HCT116 (cell line): ENCODE measurements at regions not wholly inside any gene's neighbourhood (a gene's known extent, or its start where the extent isn't known, plus 50 kb on each side); places are given as distances from the start of the nearest gene placed in this dataset.

Experiments used
- ATF3 ChIP-seq: IDR thresholded peaks from 2 replicates; pipeline ENCODE4 v1.6.1; 2012
- CTCF ChIP-seq, 3 experiments: fragments of 200-600 bp in 1 of 3; sonication (generic) in 1 of 3; IDR thresholded peaks in 2 of 3; conservative IDR thresholded peaks in 1 of 3; 2 replicates each; pipeline ENCODE4 v1.5.1; 2012 to 2017; ENCODE audit warnings: low read depth in 2 of 3, low read length in 2 of 3, antibody characterized with exemption in 1 of 3, borderline replicate concordance in 1 of 3, control low read depth in 1 of 3, mild to moderate bottlenecking in 1 of 3, mixed read lengths in 1 of 3, mixed run types in 1 of 3, moderate library complexity in 1 of 3; ENCODE audit not compliant: insufficient read depth in 1 of 3
- EGR1 ChIP-seq: IDR thresholded peaks from 2 replicates; pipeline ENCODE4 v1.6.1; 2012; ENCODE audit warnings: low read depth
- EZH2 ChIP-seq: fragments of 200-600 bp; sonication (generic); IDR thresholded peaks from 2 replicates; pipeline ENCODE4 v1.6.1; 2017; ENCODE audit warnings: antibody characterized with exemption, mixed run types
- EZH2phosphoT487 ChIP-seq: fragments of 200-600 bp; IDR thresholded peaks from 2 replicates; pipeline ENCODE4 v1.6.1; 2018; ENCODE audit warnings: antibody characterized with exemption, borderline replicate concordance
- JUND ChIP-seq: IDR thresholded peaks from 2 replicates; pipeline ENCODE4 v1.6.1; 2012
- MAX ChIP-seq: IDR thresholded peaks from 2 replicates; pipeline ENCODE4 v1.6.1; 2012
- POLR2A ChIP-seq: IDR thresholded peaks from 2 replicates; pipeline ENCODE4 v1.7.0; 2011; ENCODE audit warnings: borderline replicate concordance; ENCODE audit not compliant: insufficient read depth, insufficient read length; ENCODE audit errors: extremely low read depth
- POLR2AphosphoS5 ChIP-seq: IDR thresholded peaks from 2 replicates; pipeline ENCODE4 v1.6.1; 2011; ENCODE audit warnings: mild to moderate bottlenecking, low read depth, low read length, moderate library complexity
- RAD21 ChIP-seq: IDR thresholded peaks from 2 replicates; pipeline ENCODE4 v1.6.1; 2012; ENCODE audit warnings: low read depth, mild to moderate bottlenecking
- TCF7L2 ChIP-seq: IDR thresholded peaks from 2 replicates; pipeline ENCODE4 v1.7.0; 2011; ENCODE audit warnings: borderline replicate concordance, inconsistent platforms; ENCODE audit not compliant: insufficient read depth, insufficient read length; ENCODE audit errors: extremely low read depth
- ZFX ChIP-seq: fragments of 450-650 bp; IDR thresholded peaks from 2 replicates; pipeline ENCODE4 v1.6.1; 2017

GRCh38 chr1:183735069-183735860, 69.7 kb upstream of the RGL1 start:
- no peak for TF ChIP-seq CTCF (IDR thresholded peaks at IDR 0.05 in 2 of 3, conservative IDR thresholded peaks at IDR 0.05 in 1 of 3; ENCODE audit: borderline replicate concordance in 1 of 3, insufficient read depth in 1 of 3, low read depth in 2 of 3, low read length in 2 of 3)
- no peak for TF ChIP-seq POLR2A
- TF ChIP-seq TCF7L2: no peak
- TF ChIP-seq ATF3: no peak
- TF ChIP-seq RAD21: no peak
- TF ChIP-seq EZH2phosphoT487: no peak
- TF ChIP-seq EZH2: no peak
- TF ChIP-seq POLR2AphosphoS5: no peak
- no peak for TF ChIP-seq EGR1
- TF ChIP-seq ZFX: no peak
- TF ChIP-seq MAX: no peak
- no peak for TF ChIP-seq JUND
